ENCODE measurements at regions not wholly inside any gene's neighbourhood (a gene's known extent, or its start where the extent isn't known, plus 50 kb on each side); places are given as distances from the start of the nearest gene placed in this dataset.

- TF ChIP-seq, protein P1, sequence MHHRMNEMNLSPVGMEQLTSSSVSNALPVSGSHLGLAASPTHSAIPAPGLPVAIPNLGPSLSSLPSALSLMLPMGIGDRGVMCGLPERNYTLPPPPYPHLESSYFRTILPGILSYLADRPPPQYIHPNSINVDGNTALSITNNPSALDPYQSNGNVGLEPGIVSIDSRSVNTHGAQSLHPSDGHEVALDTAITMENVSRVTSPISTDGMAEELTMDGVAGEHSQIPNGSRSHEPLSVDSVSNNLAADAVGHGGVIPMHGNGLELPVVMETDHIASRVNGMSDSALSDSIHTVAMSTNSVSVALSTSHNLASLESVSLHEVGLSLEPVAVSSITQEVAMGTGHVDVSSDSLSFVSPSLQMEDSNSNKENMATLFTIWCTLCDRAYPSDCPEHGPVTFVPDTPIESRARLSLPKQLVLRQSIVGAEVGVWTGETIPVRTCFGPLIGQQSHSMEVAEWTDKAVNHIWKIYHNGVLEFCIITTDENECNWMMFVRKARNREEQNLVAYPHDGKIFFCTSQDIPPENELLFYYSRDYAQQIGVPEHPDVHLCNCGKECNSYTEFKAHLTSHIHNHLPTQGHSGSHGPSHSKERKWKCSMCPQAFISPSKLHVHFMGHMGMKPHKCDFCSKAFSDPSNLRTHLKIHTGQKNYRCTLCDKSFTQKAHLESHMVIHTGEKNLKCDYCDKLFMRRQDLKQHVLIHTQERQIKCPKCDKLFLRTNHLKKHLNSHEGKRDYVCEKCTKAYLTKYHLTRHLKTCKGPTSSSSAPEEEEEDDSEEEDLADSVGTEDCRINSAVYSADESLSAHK (CRISPR knock-in tag; IDR thresholded peaks at IDR 0.05; ENCODE audit: borderline replicate concordance): no peak
- TF ChIP-seq ZNF24 (IDR thresholded peaks at IDR 0.05) (no peak), NFKB2 (CRISPR knock-in tag; IDR thresholded peaks at IDR 0.05; ENCODE audit: borderline replicate concordance) (no peak), ZNF782 (CRISPR knock-in tag; IDR thresholded peaks at IDR 0.05; ENCODE audit: borderline replicate concordance) (peak; percentile 75; the same call in 1 of the 2 replicates), ZNF136 (CRISPR knock-in tag; IDR thresholded peaks at IDR 0.05; ENCODE audit: low read depth) (peak; percentile 89; the same call in 1 of the 2 replicates), ZNF260 (CRISPR knock-in tag; IDR thresholded peaks at IDR 0.05; ENCODE audit: borderline replicate concordance, low read depth) (no peak), HDAC1 (CRISPR knock-in tag; IDR thresholded peaks at IDR 0.05) (peak; percentile 11; the same call in 1 of the 2 replicates), ZNF761 (CRISPR knock-in tag; conservative IDR thresholded peaks at IDR 0.05) (0 out of 2 replicates have a peak, but pooled peaks have one; percentile 68), KAT2B (IDR thresholded peaks at IDR 0.05; ENCODE audit: borderline replicate concordance, low read depth, low read length) (no peak), ZNF841 (CRISPR knock-in tag; IDR thresholded peaks at IDR 0.05; ENCODE audit: borderline replicate concordance) (no peak), CEBPB (IDR thresholded peaks at IDR 0.05; ENCODE audit: borderline replicate concordance, low read depth, low read length) (peak; percentile 93), JUNB (CRISPR knock-in tag; IDR thresholded peaks at IDR 0.05; ENCODE audit: borderline replicate concordance) (peak; percentile 31; the same call in 1 of the 2 replicates), ISL2 (CRISPR knock-in tag; IDR thresholded peaks at IDR 0.05) (peak; percentile 15; the same call in 1 of the 2 replicates), SIX4 (CRISPR knock-in tag; IDR thresholded peaks at IDR 0.05) (peak; percentile 10; the same call in 1 of the 2 replicates), ZNF441 (CRISPR knock-in tag; IDR thresholded peaks at IDR 0.05; ENCODE audit: borderline replicate concordance) (no peak; the same call in 1 of the 2 replicates), EP300 (IDR thresholded peaks at IDR 0.05; ENCODE audit: low read depth in 2 of 2, low read length in 2 of 2) (peak; percentile 51 to 89; a peak in 3 of 4 replicates), EP300 (CRISPR knock-in tag; IDR thresholded peaks at IDR 0.05; ENCODE audit: borderline replicate concordance) (peak; percentile 95), PITX1 (CRISPR knock-in tag; IDR thresholded peaks at IDR 0.05) (peak; percentile 17; the same call in 1 of the 2 replicates), ZNF253 (CRISPR knock-in tag; IDR thresholded peaks at IDR 0.05; ENCODE audit: borderline replicate concordance) (no peak), ZFY (CRISPR knock-in tag; IDR thresholded peaks at IDR 0.05) (peak; percentile 65), CCDC6 (CRISPR knock-in tag; IDR thresholded peaks at IDR 0.05) (0 out of 2 replicates have a peak, but pooled peaks have one; percentile 5), FOXJ3 (CRISPR knock-in tag; IDR thresholded peaks at IDR 0.05; ENCODE audit: borderline replicate concordance) (peak; percentile 63; the same call in 1 of the 2 replicates)
- TF ChIP-seq, protein P2, sequence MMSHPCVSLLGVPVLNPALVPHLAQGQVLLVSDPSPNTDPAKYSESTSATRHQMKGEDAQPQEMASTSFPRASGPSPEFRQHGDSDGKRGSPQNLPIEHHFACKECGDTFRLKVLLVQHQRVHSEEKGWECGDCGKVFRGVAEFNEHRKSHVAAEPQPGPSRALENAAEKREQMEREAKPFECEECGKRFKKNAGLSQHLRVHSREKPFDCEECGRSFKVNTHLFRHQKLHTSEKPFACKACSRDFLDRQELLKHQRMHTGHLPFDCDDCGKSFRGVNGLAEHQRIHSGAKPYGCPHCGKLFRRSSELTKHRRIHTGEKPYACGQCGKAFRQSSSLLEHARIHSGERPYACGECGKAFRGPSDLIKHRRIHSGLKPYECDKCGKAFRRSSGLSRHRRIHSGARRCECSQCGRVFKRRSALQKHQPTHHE (CRISPR knock-in tag; IDR thresholded peaks at IDR 0.05; ENCODE audit: borderline replicate concordance): no peak
- TF ChIP-seq, protein P3, sequence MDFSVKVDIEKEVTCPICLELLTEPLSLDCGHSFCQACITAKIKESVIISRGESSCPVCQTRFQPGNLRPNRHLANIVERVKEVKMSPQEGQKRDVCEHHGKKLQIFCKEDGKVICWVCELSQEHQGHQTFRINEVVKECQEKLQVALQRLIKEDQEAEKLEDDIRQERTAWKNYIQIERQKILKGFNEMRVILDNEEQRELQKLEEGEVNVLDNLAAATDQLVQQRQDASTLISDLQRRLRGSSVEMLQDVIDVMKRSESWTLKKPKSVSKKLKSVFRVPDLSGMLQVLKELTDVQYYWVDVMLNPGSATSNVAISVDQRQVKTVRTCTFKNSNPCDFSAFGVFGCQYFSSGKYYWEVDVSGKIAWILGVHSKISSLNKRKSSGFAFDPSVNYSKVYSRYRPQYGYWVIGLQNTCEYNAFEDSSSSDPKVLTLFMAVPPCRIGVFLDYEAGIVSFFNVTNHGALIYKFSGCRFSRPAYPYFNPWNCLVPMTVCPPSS (IDR thresholded peaks at IDR 0.05): no peak
Measured at GRCh38 chr20:22411627-22412450, 172.5 kb downstream of the FOXA2 start (continued).

All from HepG2 (cell line).